ENCODE measurements at regions not wholly inside any gene's neighbourhood (a gene's known extent, or its start where the extent isn't known, plus 50 kb on each side); places are given as distances from the start of the nearest gene placed in this dataset.
"Not testable (repeated sequence)": the region's sequence is repeated elsewhere in the genome, so short reads cannot be mapped to it uniquely, and the experiment has no call there.

DNA sequence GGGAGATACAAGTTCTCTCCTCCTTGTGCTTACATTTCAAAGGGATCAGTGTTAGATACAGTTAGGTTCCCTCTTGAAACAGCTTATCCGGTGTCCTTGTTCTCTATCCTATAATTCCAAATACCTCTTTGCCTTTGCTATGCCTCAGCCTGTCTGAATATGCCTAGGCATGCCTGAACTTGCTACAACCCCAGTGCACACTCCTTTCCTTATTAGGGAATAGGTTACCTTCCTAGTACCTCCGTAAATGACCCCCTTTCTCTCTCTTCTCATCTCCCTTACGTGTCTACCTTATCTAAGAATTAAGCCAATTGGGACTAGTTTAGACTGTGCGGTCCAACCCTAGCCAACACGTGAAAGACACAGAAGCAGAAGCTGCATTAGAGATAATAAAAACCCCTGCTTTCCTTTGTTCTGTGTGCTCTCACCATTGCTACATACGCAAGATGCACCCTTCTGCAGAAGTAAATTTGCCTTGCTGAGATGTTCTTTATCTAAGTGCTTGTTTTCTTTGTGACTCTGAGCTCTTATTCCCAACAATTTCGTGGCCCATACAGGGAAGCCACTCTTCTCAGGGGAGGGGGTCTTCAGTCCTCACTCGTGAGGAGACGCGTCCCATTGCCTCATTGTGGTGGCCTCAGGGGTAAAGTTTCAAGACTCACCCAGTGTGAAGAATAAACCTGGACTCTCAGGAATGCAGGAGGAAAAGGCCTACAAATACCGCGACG is 802.1 kb downstream of the PLA2G4A start:
- no peak for DNase-seq (ENCODE audit: low read depth)

DNA sequence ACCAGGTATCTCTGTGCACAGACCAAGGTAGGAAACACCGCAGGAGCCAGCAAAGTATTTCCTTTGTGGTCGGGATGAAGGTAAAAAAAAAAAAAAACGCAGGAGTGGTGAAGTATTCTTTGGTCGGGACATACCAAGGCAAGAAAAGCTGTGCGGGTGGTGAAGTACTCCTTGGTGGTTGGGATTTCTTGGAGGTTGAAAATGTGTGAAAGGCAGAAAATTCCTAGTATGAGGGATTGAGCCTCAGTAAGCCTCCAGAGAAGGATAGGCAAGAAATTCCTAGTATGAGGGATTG is 802.6 kb downstream of the PLA2G4A start:
- no peak for DNase-seq (ENCODE audit: low read depth)

DNA sequence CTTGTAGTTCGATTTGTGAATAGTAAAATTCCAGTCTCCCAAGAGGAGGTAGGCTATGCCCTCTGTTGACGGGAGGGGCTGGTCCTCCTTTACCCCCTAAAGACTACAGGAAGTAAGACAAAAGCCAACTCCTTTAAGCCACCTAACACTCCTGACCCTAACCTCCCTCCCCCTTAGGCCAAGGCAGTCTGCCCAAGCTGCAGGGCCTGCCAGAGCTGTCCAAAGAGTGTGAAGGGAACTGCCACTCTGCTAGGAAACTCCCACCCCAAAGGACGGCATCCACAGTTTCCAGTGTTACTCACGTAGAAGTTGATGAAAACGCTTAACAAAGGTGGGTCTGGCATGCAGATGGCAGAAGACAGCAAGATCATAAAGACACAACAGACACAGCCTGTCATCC is 803.2 kb downstream of the PLA2G4A start:
- DNase-seq (ENCODE audit: low read depth), result no peak

DNA sequence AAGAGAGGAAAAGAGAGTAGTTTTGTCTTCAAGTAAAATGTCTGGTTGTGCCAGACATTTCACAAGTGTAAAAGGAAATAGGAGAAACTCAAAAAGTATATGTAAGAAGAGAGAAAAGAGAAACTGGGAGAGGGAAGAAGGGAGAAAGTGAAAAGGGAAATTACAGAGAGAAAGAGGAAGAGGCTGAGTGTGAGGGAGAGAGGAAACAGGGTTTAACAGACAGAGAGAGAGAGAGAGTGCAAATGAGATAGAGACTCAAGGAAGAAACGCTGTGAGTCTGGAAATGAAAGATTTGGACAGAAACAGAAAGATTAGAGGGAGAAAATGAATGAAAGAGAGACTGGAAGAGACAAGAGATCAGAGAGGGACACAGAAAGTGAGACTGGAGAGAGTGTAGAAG is 806.2 kb downstream of the PLA2G4A start:
- no peak for DNase-seq (ENCODE audit: low read depth)

DNA sequence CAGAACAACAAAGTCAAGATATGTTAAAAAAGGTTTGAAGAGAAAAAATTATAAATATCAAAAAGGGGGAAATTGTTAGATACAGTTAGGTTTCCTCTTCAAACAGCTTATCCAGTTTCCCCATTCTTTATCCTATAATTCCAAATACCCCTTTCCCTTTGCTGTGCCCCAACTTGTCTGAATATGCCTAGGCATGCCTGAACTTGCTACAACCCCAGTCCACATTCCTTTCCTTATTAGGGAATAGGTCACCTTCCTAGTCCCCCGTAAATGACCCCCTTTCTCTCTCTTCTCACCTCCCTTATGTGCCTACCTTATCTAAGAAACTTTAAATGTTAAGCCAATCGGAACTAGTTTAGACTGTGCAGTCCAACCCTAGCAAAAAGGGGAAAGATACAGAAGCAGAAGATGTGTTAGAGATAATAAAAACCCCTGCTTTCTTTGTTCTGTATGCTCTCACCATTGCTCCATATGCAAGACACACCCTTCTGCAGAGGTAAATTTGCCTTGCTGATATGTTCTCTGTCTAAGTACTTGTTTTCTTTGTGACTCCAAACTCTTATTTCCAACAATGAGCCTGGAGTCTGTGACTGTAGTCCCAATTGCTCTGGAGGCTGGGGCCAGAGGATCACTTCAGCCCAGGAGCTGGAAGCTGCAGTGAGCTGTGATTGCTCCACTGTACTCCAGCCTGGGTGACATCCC is 810.1 kb downstream of the PLA2G4A start:
- no peak for DNase-seq (ENCODE audit: low read depth)

DNA sequence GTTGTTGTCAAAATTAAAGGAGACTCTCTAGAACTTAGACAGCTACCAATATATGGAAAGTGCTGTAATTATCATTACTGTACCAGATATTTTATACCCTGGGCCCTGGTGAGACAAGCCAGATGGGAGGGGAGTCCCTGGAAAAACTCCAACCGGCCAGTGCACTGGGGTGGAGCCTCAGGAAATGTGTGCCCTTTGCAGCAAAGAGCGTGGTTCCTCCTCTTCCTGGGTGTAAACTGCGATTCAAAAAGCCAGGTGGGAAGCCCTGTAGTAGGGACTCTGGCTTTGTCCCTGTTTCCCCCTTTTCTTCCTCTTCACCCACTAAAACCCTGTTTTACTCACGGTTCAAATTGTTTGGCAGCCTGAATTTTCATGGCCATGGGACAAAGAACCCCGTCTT is 812.3 kb downstream of the PLA2G4A start:
- DNase-seq (ENCODE audit: low read depth), result no peak

DNA sequence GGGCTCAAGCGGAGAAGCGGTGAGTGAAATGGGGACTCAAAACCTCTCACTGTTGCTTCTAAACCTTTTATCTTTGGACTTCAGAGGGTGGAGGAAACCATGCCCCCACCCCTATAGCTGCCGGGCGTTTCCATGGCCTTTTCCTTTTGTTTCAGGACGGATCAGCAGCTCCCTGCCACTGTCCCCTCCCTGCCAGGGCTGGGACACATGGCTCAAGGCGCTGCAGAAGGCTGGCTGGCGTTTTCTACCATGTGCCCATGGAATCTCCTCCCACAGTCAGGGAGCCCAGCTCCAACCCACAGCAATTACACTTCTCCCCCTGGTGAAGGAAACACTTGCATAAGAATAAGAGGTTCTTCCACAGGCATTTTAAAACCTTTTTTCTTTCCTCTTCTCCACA is 812.7 kb downstream of the PLA2G4A start:
- no peak for DNase-seq (ENCODE audit: low read depth)

DNA sequence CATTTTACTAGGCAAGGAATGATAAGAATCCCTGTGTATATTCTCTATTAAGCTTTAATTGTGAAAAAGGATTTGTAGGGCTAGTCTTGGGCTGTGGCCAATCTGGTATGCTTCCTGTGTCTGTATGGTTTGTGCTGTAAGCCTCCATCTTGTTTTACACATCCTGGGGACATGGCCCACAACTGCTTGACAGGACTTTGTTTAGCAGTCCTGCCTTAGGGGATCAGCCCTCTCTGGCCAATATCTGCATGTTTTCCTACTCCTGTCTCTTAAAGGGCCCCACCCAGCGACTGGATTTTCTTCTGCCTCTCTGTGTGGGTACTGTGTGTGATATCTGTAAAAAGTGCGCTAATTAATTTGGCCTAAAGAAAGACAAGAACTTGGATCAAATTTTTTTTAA is 813.2 kb downstream of the PLA2G4A start:
- no peak for DNase-seq (ENCODE audit: low read depth)

DNA sequence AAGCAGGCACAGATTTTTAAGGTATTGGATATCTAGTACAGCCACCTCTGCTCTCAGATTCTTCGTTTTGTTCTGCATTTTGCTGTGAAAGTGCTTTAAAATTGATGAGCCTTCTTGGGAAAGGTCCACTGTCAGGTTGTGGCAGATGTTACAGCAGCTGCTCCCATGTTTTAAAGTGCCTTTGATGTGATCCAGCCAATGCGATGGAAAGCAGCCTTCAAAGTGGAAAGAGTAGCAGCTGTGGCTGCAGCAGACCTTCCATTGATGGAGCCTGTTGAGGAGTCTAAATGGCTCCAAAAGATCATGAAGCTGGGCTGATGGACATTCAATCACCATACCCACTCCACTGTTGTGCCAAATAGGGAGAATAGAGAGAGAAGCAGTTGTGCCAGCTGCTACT is 816.9 kb downstream of the PLA2G4A start:
- no peak for DNase-seq (ENCODE audit: low read depth)

DNA sequence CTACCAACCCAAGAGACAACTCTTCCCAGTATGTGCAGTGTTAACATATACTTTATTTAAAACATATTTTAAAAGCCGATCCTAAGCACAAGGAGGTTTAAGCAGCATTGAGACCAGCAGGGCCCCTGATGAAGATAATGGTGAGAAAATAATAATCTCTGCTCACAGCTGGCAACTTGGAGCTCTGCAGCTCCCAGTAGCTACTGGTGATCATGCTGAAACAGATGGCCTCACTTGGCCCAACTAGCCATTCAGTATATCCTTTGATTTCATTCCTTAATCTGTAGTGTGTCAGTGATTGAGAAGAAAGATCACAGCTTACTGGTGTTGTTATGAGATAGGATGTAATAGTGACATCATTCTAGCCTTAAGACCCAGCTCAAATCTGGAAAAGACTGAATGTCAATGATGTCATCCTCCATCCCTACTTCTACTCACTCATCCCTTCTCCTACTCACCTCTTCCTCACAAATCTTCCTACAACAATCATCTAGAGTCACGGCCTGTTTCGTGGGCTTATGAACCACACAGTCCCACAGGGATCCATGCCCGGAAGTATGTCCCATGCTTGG is 817.9 kb downstream of the PLA2G4A start:
- no peak for DNase-seq (ENCODE audit: low read depth)

DNA sequence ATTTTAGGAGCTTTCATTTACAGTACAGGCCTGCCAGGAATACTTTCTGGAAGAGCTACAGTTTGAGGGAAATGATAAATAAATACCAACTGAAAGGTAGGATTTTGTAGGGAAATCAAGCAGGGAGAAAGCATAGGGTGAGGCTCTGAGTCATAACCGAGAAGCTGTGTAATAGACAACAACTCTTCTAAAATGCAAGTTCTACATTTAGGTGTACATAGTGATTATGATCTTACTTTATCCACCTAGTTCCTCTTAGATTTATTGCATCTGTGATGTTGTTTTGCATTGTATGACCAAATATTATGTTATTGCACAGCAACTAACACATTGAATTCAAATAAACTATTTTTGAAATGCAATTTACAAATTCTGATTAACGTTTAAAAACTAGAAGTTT is 819.3 kb downstream of the PLA2G4A start:
- DNase-seq (ENCODE audit: low read depth), result no peak

DNA sequence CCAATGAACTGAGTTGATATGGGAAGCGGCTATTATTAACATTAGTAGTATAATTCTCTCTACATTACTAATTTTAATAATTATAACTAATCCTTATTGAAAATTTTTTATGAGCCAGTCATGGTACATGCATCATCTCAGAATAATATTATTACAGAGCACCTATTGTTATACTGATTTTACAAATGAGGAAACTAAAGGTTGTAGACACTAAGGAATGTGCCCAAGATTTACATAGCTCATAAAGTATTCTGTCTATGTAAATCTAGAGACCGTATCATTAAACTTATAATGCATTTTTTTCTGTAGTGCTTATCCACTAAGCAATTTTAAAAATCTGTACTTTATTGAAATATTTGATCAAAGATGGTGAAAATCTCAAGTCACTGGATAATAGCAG is 825.9 kb downstream of the PLA2G4A start:
- no peak for DNase-seq (ENCODE audit: low read depth)

DNA sequence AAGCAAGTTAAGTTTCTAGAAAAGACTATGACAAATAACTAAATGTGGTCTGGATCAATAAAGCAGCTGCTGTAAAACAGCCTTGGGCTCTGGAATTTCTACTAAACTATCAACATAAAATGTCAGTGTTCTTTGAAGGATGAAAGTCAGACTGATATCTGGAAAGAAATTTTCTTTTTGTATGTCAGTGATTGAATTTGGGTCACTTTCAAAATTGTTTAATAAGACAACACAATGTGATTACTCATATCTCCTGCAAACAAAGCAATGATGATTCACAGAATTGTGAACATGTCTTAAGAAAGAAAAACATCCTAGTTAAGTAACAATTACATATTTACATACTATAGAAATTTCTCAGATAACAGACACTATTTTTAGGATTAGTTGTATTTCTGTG is 826.4 kb downstream of the PLA2G4A start:
- DNase-seq (ENCODE audit: low read depth), result no peak

DNA sequence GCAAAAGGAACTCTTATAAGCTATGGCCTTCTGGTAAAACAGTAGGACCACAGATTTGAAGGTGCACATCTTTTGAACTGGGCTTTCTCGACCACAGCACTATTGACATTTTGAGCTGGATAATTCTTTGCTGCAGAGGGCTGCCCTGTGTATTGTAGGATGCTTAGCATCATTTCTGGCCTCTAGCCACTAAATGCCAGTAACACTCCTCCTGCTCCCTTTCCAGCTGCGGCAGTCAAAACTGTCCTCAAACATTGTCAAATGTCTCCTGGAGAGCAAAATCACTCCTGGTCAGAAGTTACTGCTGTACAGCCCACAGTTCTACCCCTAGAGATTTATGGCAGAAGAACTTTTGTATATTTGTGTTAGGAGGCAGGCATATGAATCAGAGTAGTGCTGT is 836.7 kb downstream of the PLA2G4A start:
- no peak for DNase-seq (ENCODE audit: low read depth)

DNA sequence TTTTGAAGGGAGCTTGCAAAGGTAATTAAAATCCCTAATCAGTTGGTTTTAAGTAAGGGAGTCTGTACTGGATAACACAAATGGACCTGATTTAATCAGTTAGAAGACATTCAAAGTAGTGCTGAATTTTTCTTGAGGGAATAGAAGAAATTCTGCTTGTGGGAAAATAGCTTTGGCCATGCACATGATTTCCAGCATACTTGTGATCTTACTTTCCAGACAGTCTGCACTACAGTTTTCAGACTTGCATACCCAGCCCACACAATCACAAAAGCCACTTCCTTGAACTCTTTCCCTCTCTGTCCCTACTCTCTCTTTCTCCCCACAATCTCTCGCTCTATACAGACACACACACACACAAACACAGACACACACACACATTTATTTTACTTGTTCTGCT is 852.1 kb downstream of the PLA2G4A start:
- DNase-seq (ENCODE audit: low read depth), result no peak

DNA sequence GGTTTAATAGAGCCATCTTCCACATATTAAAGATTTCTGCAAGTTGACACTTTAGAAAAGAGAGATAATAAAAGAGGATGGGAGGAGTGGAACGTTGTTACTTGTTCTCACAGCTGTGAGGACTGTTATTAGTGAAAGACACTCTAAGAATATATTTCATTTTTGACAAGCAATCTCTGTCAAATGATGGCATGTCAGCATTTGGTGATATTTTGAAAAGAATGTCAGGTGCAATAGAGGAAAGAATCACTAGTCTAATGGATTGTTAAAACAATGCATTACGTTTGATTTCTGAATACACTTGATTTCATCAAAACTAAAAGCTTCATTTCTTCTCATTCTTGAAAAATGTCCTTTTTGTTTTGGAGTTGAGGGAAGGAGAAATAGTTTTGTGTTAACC is 853.4 kb downstream of the PLA2G4A start:
- DNase-seq (ENCODE audit: low read depth), result no peak

DNA sequence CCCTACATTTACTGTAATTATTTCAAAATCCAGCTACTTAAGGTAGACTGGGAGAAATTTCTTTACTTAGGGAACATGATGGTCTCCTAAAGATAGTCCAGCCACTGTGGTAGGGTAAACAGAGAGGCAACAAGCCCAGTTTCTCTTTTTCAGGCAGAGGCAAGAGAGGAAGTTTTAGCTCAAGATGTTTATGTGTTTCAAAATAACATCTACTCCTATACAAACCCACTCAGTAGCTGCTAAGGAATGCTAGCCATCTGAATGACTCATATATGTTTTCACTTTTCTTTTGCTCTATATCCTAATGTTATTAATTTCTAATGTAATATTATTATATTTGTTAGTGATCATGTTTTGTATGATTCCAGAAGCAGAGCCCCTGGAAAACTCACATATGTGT is 856.6 kb downstream of the PLA2G4A start:
- DNase-seq (ENCODE audit: low read depth), result no peak

DNA sequence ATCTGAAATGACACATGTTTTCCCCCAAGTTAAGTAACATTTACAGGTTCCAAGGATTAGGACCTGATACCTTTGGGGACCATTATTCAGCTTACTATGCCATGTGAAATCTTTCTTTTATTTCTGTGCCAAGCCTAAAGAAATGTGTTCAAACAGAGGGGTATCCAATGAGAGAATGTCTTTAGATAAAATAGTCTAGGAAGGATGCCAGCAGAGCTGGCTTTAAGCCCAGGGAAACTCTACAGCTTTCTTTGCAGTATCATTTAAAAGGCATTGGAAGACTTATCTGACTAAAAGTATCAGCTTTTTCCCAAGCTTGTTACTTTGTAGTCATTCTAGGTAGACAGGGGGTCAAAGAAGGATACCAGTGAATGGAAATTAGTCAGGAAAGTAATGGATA is 860.4 kb downstream of the PLA2G4A start:
- DNase-seq (ENCODE audit: low read depth), result peak; percentile 6

DNA sequence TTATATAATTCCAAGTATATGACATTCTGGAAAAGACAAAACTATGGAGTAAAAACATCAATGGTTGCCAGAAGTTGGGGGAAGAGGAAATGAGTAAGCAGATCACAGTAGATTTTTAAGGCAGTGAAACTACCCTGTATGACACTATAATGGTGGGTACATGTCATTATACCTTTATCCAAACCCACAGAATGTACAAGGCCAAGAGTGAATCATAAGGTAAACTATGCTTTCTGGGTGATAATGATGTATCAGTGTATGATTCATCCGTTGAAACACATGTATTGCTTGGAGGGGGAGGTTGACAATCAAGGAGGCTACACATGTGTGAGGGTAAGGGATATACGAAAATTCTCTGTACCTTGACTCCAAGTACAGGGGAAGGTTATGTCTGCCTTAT is 862.7 kb downstream of the PLA2G4A start:
- no peak for DNase-seq (ENCODE audit: low read depth)

DNA sequence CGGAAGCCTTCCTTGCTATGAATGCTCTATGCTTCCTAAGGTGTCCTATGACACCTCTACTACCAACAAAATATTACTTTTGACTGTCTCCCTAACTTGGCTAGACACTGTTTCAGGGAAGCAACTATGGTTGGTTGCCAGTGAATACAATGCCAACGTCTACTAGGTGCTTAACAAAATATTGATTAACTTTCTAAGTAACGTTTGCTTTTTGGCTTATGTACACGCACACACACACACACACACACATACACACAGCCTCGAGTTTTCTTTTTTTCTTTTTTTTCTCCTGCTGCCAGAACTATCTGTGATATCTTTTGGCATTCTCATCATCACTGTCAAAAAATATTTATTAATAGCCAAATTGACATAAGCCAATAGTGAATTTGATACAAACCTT is 864.0 kb downstream of the PLA2G4A start:
- no peak for DNase-seq (ENCODE audit: low read depth)

DNA sequence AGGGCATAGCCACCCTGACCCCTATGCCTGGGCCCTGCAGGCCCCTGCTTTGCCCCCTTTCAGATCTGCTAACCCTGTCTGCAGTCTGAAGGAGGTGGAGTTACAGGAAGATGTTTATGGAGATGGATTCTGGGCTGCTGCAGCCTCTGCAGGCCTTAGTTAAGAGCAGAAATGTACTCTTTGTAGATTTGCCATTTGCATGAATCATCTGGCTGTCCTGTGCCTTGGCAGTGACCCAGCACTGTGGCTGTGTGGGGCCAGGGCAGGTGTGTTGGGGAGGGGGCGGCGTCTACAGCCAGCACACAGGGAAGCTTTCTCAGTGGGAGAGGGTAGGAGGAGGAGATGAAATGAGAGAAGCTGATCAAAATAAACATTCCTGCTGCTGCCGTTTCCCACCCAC is 867.3 kb downstream of the PLA2G4A start:
- no peak for DNase-seq (ENCODE audit: low read depth)

DNA sequence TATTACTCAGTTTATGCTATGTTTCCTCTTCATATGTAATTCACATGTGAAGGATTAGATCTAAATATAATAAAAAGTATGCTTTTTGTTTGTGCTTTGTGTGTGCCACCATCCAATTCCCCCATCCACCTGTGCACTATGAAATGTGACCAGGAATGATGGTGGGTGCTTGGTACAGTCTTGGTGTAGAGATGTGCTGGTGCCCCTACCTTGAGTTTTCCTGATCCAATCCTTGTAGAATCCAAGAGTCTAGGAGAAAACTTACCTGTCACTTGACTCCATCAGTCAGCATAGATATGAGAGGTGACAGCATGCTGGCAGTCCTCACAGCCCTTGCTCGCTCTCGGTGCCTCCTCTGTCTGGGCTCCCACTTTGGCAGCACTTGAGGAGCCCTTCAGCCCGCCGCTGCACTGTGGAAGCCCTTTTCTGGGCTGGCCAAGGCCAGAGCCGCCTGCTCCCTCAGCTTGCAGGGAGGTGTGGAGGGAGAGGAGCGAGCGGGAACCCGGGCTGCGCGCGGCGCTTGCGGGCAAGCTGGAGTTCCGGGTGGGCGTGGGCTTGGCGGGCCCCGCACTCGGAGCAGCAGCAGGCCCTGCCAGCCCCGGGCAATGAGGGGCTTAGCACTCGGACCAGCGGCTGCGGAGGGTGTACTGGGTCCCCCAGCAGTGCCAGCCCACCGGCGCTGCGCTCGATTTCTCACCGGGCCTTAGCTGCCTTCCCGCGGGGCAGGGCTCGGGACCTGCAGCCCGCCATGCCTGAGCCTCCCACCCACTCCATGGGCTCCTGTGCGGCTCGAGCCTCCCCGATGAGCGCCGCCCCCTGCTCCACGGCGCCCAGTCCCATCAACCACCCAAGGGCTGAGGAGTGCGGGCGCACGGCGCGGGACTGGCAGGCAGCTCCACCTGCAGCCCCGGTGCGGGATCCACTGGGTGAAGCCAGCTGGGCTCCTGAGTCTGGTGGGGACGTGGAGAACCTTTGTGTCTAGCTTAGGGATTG is 874.7 kb downstream of the PLA2G4A start:
- not testable (repeated sequence) for DNase-seq (ENCODE audit: low read depth)
